ENCODE measurements at regions not wholly inside any gene's neighbourhood (a gene's known extent, or its start where the extent isn't known, plus 50 kb on each side); places are given as distances from the start of the nearest gene placed in this dataset.

DNA sequence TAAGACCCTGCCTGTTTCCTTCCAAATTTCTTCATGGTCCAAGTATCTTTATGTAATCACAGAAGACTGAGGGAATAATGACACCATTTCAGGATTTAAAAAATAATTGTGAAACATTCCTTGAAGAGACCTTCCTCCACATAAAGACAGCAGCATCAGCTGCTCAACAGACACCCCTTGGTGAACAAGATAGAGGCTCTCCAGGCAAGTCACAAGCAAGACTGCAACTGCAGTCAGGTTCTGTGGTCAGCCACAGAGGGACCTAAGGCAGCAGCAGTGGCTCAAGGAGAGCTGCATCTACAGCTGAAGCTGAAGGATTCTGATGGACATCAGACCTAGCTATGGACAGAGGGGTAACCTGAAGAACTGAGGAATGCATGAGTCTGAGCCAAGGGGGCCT is 97.2 kb upstream of the C3orf80 start:
- intact Hi-C loops (cut with DNase I), result no loop called here
- no peak for DNase-seq

DNA sequence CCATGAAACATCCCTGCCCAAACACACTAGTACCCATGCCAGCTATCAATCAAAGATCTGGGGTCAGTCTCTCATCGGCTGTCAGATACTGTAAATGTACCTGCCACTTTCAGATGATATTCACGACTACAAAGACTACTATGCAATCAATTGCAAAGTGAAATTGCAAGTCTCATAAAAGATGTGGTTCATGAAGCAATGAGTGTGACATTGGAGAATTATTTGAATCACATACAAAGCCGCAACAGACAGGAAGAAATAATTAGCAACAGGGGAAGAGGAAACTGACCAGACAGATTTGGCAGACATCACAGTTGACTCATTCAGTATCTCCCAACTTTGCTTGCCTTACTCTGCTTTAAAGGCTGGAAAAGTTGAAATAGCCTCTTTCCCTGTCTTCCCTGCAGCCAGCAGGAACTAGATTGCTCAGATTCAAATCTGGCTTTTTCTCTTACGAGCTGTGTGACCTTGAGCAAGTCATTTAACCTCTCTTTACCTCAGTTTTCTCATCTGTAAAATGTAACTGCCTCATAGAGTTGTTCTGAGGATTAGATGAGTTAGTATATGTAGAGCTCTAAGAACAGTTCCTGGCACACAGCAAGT is 95.7 kb upstream of the C3orf80 start:
- no peak for DNase-seq
- intact Hi-C loops (cut with DNase I), result no loop called here

- intact Hi-C loops (cut with DNase I), result no loop called here
- no peak for DNase-seq
Observed at GRCh38 chr3:160130071-160130470, 95.2 kb upstream of the C3orf80 start.

DNA sequence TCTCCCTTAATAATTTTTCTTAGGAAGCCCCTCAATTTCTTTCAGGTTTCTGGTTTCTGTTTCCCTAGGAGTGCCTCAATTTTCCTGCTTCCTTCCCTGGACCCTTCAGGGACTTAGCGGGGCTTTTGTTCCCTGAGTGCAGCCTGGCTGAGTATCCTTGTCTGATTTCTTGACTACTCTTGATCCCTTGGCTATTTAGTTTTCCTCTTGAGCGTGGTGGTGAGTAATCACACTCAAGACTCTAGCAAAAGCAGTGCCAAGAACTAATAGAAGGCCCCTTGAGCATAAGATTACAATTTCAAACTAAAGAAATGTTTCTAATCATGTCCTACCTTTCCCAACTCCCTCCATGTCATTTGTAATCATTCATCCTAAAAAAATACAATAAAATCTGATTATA is 94.3 kb upstream of the C3orf80 start:
- intact Hi-C loops (cut with DNase I), result no loop called here
- no peak for DNase-seq

DNA sequence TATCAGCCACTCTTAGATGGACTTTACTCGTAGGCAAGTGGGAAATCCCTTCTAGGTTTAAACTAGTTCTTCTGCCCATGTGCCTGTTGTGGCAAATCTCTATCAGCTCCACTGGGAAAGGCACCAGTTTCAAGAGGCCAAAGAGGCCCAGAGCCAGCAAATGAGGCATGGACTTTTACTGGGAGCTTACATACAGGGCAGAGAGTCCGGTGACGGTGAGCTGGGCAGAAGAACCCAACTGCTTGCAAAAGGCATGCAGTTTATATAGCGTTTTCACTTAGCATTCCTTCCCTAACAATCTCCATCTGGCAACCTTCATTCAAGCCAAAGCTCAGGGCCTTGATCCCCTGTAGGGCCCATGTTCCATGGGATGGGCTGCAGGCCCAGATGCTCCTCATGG is 93.0 kb upstream of the C3orf80 start:
- intact Hi-C loops (cut with DNase I), result no loop called here
- DNase-seq, result no peak

DNA sequence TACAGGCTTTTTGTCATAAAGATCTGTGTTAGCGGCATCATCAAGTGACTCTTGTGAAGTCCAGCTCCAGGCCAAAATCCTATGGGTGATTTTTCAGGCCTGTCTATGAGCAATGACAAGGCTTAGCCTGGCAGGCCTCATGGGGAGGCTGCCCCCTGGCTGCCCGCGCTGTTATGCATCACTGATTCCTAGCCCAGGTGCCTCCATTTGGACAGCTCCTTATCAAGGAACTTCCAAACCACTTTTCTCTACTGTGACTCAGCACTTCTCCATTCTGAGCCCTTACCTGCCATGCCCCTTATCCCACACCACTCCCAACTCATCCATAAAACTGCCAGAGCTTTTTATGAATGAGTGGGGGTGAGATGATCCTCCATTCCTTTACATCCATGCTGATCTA is 91.5 kb upstream of the C3orf80 start:
- intact Hi-C loops (cut with DNase I), result no loop called here
- no peak for DNase-seq

- intact Hi-C loops (cut with DNase I), result no loop called here
- no peak for DNase-seq
Observed at GRCh38 chr3:160134454-160134853, 90.8 kb upstream of the C3orf80 start.

DNA sequence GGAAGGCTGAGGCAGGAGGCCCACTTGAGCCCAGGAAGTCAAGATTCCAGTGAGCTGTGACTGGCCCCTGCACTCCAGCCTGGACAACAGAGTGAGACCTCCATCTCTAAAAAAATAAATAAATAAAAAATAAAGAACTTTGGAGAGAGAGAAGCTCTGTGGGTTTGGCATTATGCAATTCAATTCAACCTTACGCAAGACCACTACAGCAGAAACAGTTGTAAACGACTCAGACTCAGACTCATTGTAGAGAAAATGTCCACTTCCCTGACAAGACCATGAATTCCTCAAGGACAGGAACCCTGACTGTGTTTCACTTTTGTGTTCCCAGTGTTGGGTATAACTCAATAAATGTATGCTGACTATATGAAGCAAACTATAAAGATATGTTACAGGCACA is 90.3 kb upstream of the C3orf80 start:
- no peak for DNase-seq
- intact Hi-C loops (cut with DNase I), result no loop called here

- intact Hi-C loops (cut with DNase I), result no loop called here
- no peak for DNase-seq
Observed at GRCh38 chr3:160135851-160136250, 89.4 kb upstream of the C3orf80 start.

GRCh38 chr3:160136421-160136820 is 88.8 kb upstream of the C3orf80 start:
- no peak for DNase-seq
- intact Hi-C loops (cut with DNase I), result no loop called here

DNA sequence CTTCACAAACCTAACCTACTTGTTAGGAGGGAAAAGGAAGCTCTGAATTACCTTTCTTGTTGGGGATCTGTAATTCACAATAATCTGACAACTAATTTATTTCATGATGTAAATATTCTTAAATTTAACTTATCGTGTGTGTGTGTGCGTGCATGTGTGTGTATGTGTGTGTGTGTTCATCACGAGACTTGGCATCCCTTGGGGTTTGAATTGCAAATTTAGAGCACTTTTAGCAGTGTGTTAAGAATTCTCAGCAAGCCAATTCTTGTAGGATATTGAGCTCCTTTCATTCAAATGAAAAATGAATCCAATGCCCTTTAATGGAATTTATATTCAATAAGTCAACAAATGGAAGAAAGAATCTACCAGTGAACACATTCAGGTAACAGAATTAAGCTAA is 85.9 kb upstream of the C3orf80 start:
- intact Hi-C loops (cut with DNase I), result no loop called here
- DNase-seq, result no peak

- intact Hi-C loops (cut with DNase I), result no loop called here
- no peak for DNase-seq
Observed at GRCh38 chr3:160140756-160141155, 84.5 kb upstream of the C3orf80 start.

DNA sequence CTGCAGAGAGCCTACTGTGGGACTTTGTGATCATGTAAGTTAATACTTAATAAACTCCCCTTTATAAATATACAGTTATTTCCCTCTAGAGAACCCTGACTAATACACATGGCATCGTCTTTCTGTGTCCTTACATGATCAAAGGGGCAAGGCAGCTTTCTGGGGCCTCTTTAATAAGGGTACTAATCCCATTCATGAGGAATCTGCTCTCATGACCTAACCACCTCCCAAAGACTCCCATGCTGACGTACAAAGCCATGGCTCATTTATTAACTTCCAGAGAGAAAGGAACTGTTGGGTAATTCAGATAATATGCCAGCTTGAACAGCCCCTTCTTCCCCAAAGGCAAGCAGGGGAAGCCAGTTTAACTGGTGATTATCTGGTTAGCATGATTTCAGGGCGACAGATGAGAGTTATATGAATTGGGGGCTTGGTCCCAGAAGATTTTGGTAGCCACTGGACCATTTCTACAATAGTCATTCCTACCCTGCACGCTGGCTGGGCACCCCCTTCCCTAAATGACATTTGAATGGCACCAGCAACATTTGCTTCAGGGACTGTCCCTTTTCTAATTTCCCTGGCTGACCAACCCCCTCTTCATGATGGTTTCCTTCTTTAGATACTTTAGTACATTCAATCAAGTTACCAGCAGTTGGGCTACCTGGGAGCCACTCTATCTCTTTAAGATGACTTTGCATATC is 83.6 kb upstream of the C3orf80 start:
- intact Hi-C loops (cut with DNase I), result no loop called here
- DNase-seq, result no peak

DNA sequence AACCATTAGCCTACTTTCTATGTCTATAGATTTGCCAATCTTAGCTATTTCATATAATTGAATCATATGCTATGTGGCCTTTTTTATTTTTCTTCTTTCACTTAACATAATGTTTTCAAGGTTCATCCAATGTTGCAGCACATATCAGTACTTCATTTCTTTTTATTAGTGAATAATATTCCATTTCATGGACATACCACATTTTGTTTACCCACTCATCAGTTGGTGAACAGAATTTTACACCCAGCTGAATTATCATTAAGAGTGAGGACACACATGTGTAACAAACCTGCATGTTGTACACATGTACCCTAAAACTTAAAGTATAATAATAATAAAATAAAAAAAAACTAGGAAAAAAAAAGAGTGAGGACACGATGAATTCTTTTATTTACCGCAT is 81.7 kb upstream of the C3orf80 start:
- intact Hi-C loops (cut with DNase I), result no loop called here
- no peak for DNase-seq

DNA sequence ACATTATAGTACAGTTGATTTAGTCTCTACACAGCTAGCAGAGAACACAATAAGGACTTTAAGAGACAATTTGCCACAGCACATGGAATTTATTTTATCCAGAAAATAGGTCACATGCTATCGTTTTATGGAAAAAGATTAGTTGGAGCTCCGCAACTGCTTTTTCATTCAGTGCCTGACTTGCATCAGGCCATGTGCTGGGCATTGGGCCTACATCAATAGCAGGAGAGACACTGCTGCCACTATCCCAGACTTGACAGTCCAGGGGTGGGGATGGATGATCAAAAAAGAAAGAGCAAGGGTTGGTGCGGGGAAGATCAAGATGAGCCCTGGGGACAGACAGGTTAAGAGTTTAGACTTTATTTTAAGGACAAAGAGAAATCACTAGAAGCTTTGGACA is 75.2 kb upstream of the C3orf80 start:
- intact Hi-C loops (cut with DNase I), result no loop called here

GRCh38 chr3:160150525-160150924 is 74.7 kb upstream of the C3orf80 start:
- intact Hi-C loops (cut with DNase I), result no loop called here
- DNase-seq, result no peak

More for the DNA sequence above, 75.2 kb upstream of the C3orf80 start:
- no peak for DNase-seq

DNA sequence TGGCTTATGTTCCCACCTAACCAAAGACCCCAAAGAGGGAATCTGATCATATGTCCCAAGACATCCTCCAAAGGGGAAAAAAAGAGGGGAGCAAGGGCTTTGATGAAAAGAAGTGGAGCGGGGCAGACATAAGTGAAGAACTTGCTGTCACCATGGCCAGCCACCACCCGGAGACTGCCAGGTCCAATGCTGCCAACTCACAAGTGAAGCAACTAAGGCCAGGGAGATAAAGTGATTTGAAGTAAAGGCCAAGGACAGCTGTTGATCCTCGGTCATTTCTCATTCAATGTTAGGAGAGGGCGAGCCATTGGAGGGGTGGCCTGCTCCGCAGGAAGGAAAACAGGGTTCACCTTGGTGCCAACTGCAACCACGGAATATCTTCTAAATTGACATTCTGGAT is 72.6 kb upstream of the C3orf80 start:
- intact Hi-C loops (cut with DNase I), result no loop called here
- DNase-seq, result no peak

DNA sequence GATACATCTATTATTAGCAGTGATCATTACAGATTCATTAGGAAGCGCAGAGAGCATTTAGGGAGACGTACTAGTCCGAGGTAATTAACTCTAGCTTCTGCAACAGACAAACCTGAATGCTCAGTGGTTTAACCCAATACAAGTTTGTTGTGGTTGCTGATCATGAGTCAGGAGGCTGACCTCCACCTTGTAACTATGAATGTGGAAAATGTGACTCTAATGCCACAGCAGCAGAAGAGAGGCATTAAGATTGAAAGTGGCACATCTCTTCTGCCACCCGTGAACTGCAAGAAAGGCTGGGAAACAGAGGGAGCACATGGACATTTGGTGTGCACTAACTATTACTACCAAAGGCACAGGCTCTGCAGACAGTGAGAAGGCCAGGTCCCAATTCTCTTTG is 71.2 kb upstream of the C3orf80 start:
- DNase-seq, result no peak
- intact Hi-C loops (cut with DNase I), result no loop called here

- intact Hi-C loops (cut with DNase I), result no loop called here
- no peak for DNase-seq
Observed at GRCh38 chr3:160154596-160154995, 70.6 kb upstream of the C3orf80 start.

DNA sequence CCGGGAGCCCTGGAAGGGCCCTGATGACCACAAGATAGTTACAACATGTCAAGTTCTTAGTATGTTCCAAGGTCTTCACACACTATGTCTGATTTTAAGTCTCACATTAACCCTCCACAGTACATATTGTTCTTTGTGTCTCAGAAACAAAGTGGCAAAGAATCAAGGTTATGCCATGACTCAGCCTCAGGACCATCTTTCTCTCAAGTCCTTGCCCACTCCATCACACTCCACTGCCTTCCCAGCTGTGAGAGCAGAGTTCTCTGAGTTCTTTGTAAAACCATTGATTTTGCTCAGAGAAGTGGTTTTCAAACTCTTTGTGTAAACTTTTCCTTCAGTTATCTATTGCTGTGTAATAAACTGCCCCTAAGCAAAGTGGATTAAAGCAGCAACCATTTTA is 67.9 kb upstream of the C3orf80 start:
- intact Hi-C loops (cut with DNase I), result no loop called here
- no peak for DNase-seq

- no peak for DNase-seq
- intact Hi-C loops (cut with DNase I), result no loop called here
Observed at GRCh38 chr3:160159341-160159740, 65.9 kb upstream of the C3orf80 start.

DNA sequence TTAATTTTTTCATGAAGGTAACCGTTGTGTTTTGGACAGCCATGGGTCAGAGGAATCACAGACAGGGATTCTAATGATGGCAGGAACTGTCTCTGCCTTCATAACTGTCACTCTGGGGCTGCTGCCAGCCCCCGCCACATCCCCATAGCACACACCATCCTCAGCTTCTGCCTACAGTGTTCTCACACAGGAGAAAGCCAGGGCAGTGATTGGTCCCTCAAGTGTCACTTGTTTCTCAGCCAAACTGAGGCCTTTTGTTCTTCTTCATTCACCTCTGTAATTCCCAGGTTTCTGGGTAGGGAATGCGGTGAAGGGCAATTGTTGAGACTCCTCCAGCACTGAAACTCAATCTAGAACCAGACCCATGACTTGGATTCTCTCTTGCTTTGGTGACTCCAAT is 65.4 kb upstream of the C3orf80 start:
- intact Hi-C loops (cut with DNase I), result loop anchor here (5.0 kb wide), 2 partner anchors 252 to 327 kb away; no protein-coding TSS in a partner anchor

DNA sequence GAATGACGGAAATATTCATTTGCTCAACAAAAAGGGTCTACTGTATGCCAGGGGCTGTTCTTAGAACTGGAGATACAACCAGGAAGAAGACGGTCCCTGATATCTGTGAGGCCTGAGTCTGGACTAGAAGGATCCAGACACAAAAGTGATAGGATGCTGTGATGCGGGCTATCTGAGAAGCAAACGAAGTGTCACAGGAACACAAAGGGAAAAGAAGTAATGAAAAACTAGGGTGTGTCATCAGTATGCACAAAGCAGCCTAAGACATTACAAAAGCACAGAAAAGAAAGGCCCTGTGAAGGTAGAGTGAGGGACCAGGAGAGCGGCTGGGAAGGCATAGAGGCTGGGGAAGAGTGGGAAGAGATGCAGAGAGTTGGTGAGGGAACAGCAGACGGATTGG is 63.3 kb upstream of the C3orf80 start:
- intact Hi-C loops (cut with DNase I), result loop anchor here (5.0 kb wide), 2 partner anchors 250 to 325 kb away; no protein-coding TSS in a partner anchor
- no peak for DNase-seq

More for the DNA sequence above, 65.4 kb upstream of the C3orf80 start:
- no peak for DNase-seq
